Medulla oblongata (tissue), 1 donor: ENCODE measurements at regions not wholly inside any gene's neighbourhood (a gene's known extent, or its start where the extent isn't known, plus 50 kb on each side); places are given as distances from the start of the nearest gene placed in this dataset.

Experiments used
- DNase-seq: peaks from one replicate; pipeline ENCODE4 v3.0.0-alpha.2; 2015; ENCODE audit errors: extremely low spot score

- DNase-seq: no peak
These were observed 95.1 kb upstream of the PLET1 start for GRCh38 chr11:112355726-112356125.

- DNase-seq: no peak
These were observed 96.8 kb upstream of the PLET1 start for GRCh38 chr11:112357488-112357887.

GRCh38 chr11:112361396-112361795 is 100.7 kb upstream of the PLET1 start:
- DNase-seq: peak; percentile 5

GRCh38 chr11:112363527-112363926 is 102.9 kb upstream of the PLET1 start:
- no peak for DNase-seq

- DNase-seq: no peak
These were observed 104.4 kb upstream of the PLET1 start for GRCh38 chr11:112364962-112365481.

- DNase-seq: no peak
These were observed 105.4 kb upstream of the PLET1 start for GRCh38 chr11:112366012-112366411.

GRCh38 chr11:112366777-112367176 is 106.1 kb upstream of the PLET1 start:
- DNase-seq: no peak

GRCh38 chr11:112367461-112367860 is 106.8 kb upstream of the PLET1 start:
- DNase-seq: no peak

- DNase-seq: no peak
These were observed 107.2 kb upstream of the PLET1 start for GRCh38 chr11:112367895-112368294.

- DNase-seq: no peak
These were observed 107.7 kb upstream of the PLET1 start for GRCh38 chr11:112368381-112368780.

- no peak for DNase-seq
These were observed 108.7 kb upstream of the PLET1 start for GRCh38 chr11:112369374-112369773.

GRCh38 chr11:112369916-112370315 is 109.3 kb upstream of the PLET1 start:
- DNase-seq: no peak

GRCh38 chr11:112374486-112375140 is 114.0 kb upstream of the PLET1 start:
- DNase-seq: no peak

GRCh38 chr11:112377946-112378345 is 117.3 kb upstream of the PLET1 start:
- DNase-seq: no peak

- DNase-seq: no peak
These were observed 119.8 kb upstream of the PLET1 start for GRCh38 chr11:112380464-112380863.

- DNase-seq: no peak
These were observed 120.9 kb upstream of the PLET1 start for GRCh38 chr11:112381578-112381977.

- DNase-seq: no peak
These were observed 121.9 kb upstream of the PLET1 start for GRCh38 chr11:112382561-112382960.

GRCh38 chr11:112388496-112388895 is 127.8 kb upstream of the PLET1 start:
- DNase-seq: no peak

- DNase-seq: no peak
These were observed 130.4 kb upstream of the PLET1 start for GRCh38 chr11:112391086-112391485.

- DNase-seq: no peak
These were observed 132.2 kb upstream of the PLET1 start for GRCh38 chr11:112392904-112393303.

GRCh38 chr11:112394304-112394703 is 133.6 kb upstream of the PLET1 start:
- DNase-seq: no peak

GRCh38 chr11:112396076-112396475 is 135.4 kb upstream of the PLET1 start:
- DNase-seq: no peak

- peak; percentile 3 for DNase-seq
These were observed 138.3 kb upstream of the PLET1 start for GRCh38 chr11:112398798-112399478.
